ENCODE measurements at regions not wholly inside any gene's neighbourhood (a gene's known extent, or its start where the extent isn't known, plus 50 kb on each side); places are given as distances from the start of the nearest gene placed in this dataset.

GRCh38 chr12:75591628-75592027, 80.2 kb upstream of the KRR1 start:
- Histone ChIP-seq H3K27me3 (ENCODE audit: insufficient read depth, poor library complexity, severe bottlenecking) (no peaks in the 10 kb centered on the region), H3K27ac (ENCODE audit: poor library complexity, severe bottlenecking) (no peak overlapping the region), H3K4me3 (ENCODE audit: severe bottlenecking) (no peak overlapping the region), H3K4me1 (ENCODE audit: insufficient read depth, poor library complexity, severe bottlenecking) (no peaks in the 10 kb centered on the region), H3K36me3 (ENCODE audit: low read depth) (no peaks in the 10 kb centered on the region), H3K9me3 (ENCODE audit: severe bottlenecking) (no peaks in the 10 kb centered on the region)
- no peak for ATAC-seq (ENCODE audit: low read depth)
- TF ChIP-seq, protein P1, sequence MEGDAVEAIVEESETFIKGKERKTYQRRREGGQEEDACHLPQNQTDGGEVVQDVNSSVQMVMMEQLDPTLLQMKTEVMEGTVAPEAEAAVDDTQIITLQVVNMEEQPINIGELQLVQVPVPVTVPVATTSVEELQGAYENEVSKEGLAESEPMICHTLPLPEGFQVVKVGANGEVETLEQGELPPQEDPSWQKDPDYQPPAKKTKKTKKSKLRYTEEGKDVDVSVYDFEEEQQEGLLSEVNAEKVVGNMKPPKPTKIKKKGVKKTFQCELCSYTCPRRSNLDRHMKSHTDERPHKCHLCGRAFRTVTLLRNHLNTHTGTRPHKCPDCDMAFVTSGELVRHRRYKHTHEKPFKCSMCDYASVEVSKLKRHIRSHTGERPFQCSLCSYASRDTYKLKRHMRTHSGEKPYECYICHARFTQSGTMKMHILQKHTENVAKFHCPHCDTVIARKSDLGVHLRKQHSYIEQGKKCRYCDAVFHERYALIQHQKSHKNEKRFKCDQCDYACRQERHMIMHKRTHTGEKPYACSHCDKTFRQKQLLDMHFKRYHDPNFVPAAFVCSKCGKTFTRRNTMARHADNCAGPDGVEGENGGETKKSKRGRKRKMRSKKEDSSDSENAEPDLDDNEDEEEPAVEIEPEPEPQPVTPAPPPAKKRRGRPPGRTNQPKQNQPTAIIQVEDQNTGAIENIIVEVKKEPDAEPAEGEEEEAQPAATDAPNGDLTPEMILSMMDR (IDR thresholded peaks at IDR 0.05; ENCODE audit: poor library complexity, severe bottlenecking) = no peak
- no peak for DNase-seq (ENCODE audit: low spot score)

GRCh38 chr12:75589801-75590200, 78.4 kb upstream of the KRR1 start:
- Histone ChIP-seq H3K4me3 (ENCODE audit: severe bottlenecking) (no peak overlapping the region), H3K27ac (ENCODE audit: poor library complexity, severe bottlenecking) (no peak overlapping the region), H3K4me1 (ENCODE audit: insufficient read depth, poor library complexity, severe bottlenecking) (peaks cover 10% of the 10 kb centered on the region), H3K36me3 (ENCODE audit: low read depth) (no peaks in the 10 kb centered on the region; the same call in 1 of the 2 replicates), H3K27me3 (ENCODE audit: insufficient read depth, poor library complexity, severe bottlenecking) (no peaks in the 10 kb centered on the region), H3K9me3 (ENCODE audit: severe bottlenecking) (no peaks in the 10 kb centered on the region)
- TF ChIP-seq, protein P1 (IDR thresholded peaks at IDR 0.05; ENCODE audit: poor library complexity, severe bottlenecking) = no peak
- DNase-seq (ENCODE audit: low spot score) (no peak), ATAC-seq (ENCODE audit: low read depth) (no peak)

DNA sequence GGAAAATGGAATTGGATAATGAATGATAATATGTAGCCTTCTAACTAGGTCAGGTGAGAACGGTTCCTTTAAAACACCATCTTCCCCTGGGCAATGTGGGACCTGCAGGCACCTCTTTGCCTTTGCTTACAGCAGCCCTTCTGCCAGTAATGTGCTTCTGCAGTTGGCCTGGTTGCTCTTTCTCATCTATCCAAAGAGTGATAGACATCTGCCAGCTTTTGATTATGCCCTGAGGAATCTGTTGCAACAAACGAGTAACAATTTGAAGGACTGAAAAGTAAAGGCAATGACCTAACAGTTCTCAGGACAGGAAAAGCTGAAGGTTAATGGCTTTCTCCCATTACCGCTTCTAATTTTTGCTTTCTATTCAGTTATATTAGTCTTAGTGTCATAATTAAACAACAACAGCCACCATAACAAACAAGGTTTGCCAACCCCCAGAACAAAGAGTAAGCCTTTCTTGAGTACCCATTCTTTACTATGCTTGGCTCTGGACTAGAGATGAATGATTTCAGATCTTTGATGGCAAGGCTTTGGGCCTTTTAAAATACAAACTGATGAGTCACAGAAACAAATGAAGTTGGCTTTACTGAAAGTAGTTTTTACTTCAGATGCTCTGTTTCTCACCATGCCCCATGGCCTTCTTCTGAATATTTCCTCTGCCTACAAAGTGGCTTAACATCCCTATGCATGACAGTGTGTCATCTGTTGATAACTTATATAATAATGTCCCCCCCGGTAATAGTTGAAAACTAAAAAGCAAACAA, 76.1 kb upstream of the KRR1 start:
- Histone ChIP-seq H3K9me3 (ENCODE audit: severe bottlenecking) (no peaks in the 10 kb centered on the region), H3K4me3 (ENCODE audit: severe bottlenecking) (no peak overlapping the region), H3K4me1 (ENCODE audit: insufficient read depth, poor library complexity, severe bottlenecking) (peaks cover 10% of the 10 kb centered on the region), H3K27me3 (ENCODE audit: insufficient read depth, poor library complexity, severe bottlenecking) (no peaks in the 10 kb centered on the region), H3K27ac (ENCODE audit: poor library complexity, severe bottlenecking) (no peak overlapping the region), H3K36me3 (ENCODE audit: low read depth) (no peaks in the 10 kb centered on the region; the same call in 1 of the 2 replicates)
- DNase-seq (ENCODE audit: low spot score) = no peak
- ATAC-seq (ENCODE audit: low read depth) = no peak
- TF ChIP-seq, protein P1 (IDR thresholded peaks at IDR 0.05; ENCODE audit: poor library complexity, severe bottlenecking) = no peak

DNA sequence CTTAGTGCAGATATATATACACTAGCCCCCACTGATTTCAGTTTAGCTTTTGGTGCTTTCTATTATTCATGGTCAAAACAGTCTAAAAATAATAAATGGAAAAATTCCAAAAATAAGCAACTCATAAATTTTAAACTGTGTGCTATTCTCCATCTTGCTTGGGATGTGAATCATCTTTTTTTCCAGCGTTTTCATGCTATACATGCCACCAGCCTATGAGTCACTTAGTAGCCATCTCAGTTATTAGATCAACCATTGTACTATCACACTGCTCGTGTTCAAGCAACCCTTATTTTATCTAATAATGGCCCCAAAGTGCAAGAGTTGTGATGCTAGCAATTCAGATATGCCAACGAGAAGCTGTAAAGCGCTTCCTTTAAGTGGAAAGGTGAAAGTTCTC, 73.9 kb upstream of the KRR1 start:
- TF ChIP-seq, protein P1 (IDR thresholded peaks at IDR 0.05; ENCODE audit: poor library complexity, severe bottlenecking) = no peak
- no peak overlapping the region for H3K4me3 ChIP-seq (ENCODE audit: severe bottlenecking)
- no peaks in the 10 kb centered on the region for H3K27me3 ChIP-seq (ENCODE audit: insufficient read depth, poor library complexity, severe bottlenecking)
- H3K36me3 ChIP-seq (ENCODE audit: low read depth) = no peaks in the 10 kb centered on the region; the same call in 1 of the 2 replicates
- H3K27ac ChIP-seq (ENCODE audit: poor library complexity, severe bottlenecking) = peak overlapping the region; percentile 38
- DNase-seq (ENCODE audit: low spot score) (no peak), ATAC-seq (ENCODE audit: low read depth) (peak; percentile 100)
- H3K4me1 ChIP-seq (ENCODE audit: insufficient read depth, poor library complexity, severe bottlenecking) = peaks cover 10% of the 10 kb centered on the region
- H3K9me3 ChIP-seq (ENCODE audit: severe bottlenecking) = peaks cover 1% of the 10 kb centered on the region

- DNase-seq (ENCODE audit: low spot score) (no peak), ATAC-seq (ENCODE audit: low read depth) (no peak)
- peaks cover 1% of the 10 kb centered on the region for H3K9me3 ChIP-seq (ENCODE audit: severe bottlenecking)
- H3K27ac ChIP-seq (ENCODE audit: poor library complexity, severe bottlenecking) = no peak overlapping the region
- no peak overlapping the region for H3K4me3 ChIP-seq (ENCODE audit: severe bottlenecking)
- no peaks in the 10 kb centered on the region for H3K27me3 ChIP-seq (ENCODE audit: insufficient read depth, poor library complexity, severe bottlenecking)
- peaks cover 10% of the 10 kb centered on the region for H3K4me1 ChIP-seq (ENCODE audit: insufficient read depth, poor library complexity, severe bottlenecking)
- no peaks in the 10 kb centered on the region; the same call in 1 of the 2 replicates for H3K36me3 ChIP-seq (ENCODE audit: low read depth)
- TF ChIP-seq, protein P1 (IDR thresholded peaks at IDR 0.05; ENCODE audit: poor library complexity, severe bottlenecking) = no peak
These were observed 71.9 kb upstream of the KRR1 start for GRCh38 chr12:75583355-75583754.
